MV-4-11 (cell line): ENCODE measurements at regions not wholly inside any gene's neighbourhood (a gene's known extent, or its start where the extent isn't known, plus 50 kb on each side); places are given as distances from the start of the nearest gene placed in this dataset.
"Not testable (repeated sequence)": the region's sequence is repeated elsewhere in the genome, so short reads cannot be mapped to it uniquely, and the experiment has no call there.

Source experiments
- DNase-seq: peaks from one replicate; lab custom pipeline; 2025; lab: John Stamatoyannopoulos, UW

GRCh38 chr5:89560696-89561095, 677.7 kb upstream of the MEF2C start:
- DNase-seq: no peak

- DNase-seq: no peak
Observed at GRCh38 chr5:89556215-89556913, 673.4 kb upstream of the MEF2C start.

- DNase-seq: peak; percentile 61
Observed at GRCh38 chr5:89546657-89547056, 663.7 kb upstream of the MEF2C start.

- no peak for DNase-seq
Observed at GRCh38 chr5:89545626-89546025, 662.6 kb upstream of the MEF2C start.

- no peak for DNase-seq
Observed at GRCh38 chr5:89545076-89545475, 662.1 kb upstream of the MEF2C start.

- DNase-seq: no peak
Observed at GRCh38 chr5:89542736-89543135, 659.8 kb upstream of the MEF2C start.

GRCh38 chr5:89537800-89538199, 654.8 kb upstream of the MEF2C start:
- DNase-seq: no peak

- no peak for DNase-seq
Observed at GRCh38 chr5:89536020-89536419, 653.0 kb upstream of the MEF2C start.

GRCh38 chr5:89535411-89535810, 652.4 kb upstream of the MEF2C start:
- peak; percentile 41 for DNase-seq

- no peak for DNase-seq
Observed at GRCh38 chr5:89534331-89534730, 651.3 kb upstream of the MEF2C start.

- DNase-seq: no peak
Observed at GRCh38 chr5:89524785-89525184, 641.8 kb upstream of the MEF2C start.

- not testable (repeated sequence) for DNase-seq
Observed at GRCh38 chr5:89523867-89524266, 640.9 kb upstream of the MEF2C start.

- no peak for DNase-seq
Observed at GRCh38 chr5:89520771-89521170, 637.8 kb upstream of the MEF2C start.

- DNase-seq: no peak
Observed at GRCh38 chr5:89513299-89514044, 630.5 kb upstream of the MEF2C start.

- DNase-seq: no peak
Observed at GRCh38 chr5:89504051-89504450, 621.1 kb upstream of the MEF2C start.

- no peak for DNase-seq
Observed at GRCh38 chr5:89499787-89500186, 616.8 kb upstream of the MEF2C start.

GRCh38 chr5:89498699-89499098, 615.7 kb upstream of the MEF2C start:
- no peak for DNase-seq

GRCh38 chr5:89493414-89493813, 610.4 kb upstream of the MEF2C start:
- DNase-seq: no peak

- no peak for DNase-seq
Observed at GRCh38 chr5:89484962-89485361, 602.0 kb upstream of the MEF2C start.

- DNase-seq: no peak
Observed at GRCh38 chr5:89480406-89481007, 597.5 kb upstream of the MEF2C start.

GRCh38 chr5:89478851-89479250, 595.9 kb upstream of the MEF2C start:
- DNase-seq: no peak

GRCh38 chr5:89473196-89473595, 590.2 kb upstream of the MEF2C start:
- no peak for DNase-seq

- DNase-seq: no peak
Observed at GRCh38 chr5:89471541-89471940, 588.6 kb upstream of the MEF2C start.
